Body of pancreas (tissue), 4 donors: ENCODE measurements at regions not wholly inside any gene's neighbourhood (a gene's known extent, or its start where the extent isn't known, plus 50 kb on each side); places are given as distances from the start of the nearest gene placed in this dataset.

ENCODE experiments used
- ATAC-seq: fragments of 150-250 bp; one replicate; pipeline ENCODE4 v1.9.1; 2016
- DNase-seq, 4 donors: peaks; one replicate each; pipeline ENCODE4 v3.0.0-alpha.2; 2019
- H3K27ac ChIP-seq, 4 donors: fragments of 200-600 bp; sonication (generic); 1 replicate in 3 of 4; 2 replicates in 1 of 4; pipeline versions ENCODE4 v1.5.1 to v1.6.1; 2016 to 2019; ENCODE audit warnings: mild to moderate bottlenecking in 1 of 4, mixed read lengths in 1 of 4, moderate library complexity in 1 of 4
- H3K27me3 ChIP-seq, 2 donors: fragments of 200-600 bp; sonication (generic); one replicate each; pipeline ENCODE4 v1.6.0; 2016; ENCODE audit warnings: mild to moderate bottlenecking in 1 of 2
- H3K36me3 ChIP-seq, 2 donors: fragments of 200-600 bp; sonication (generic); replicated peaks in 1 of 2; 2 replicates each; pipeline ENCODE4 v1.5.1; 2016; ENCODE audit warnings: low read depth in 2 of 2; ENCODE audit not compliant: insufficient read depth in 1 of 2
- H3K4me1 ChIP-seq: fragments of 200-600 bp; sonication (generic); one replicate; pipeline ENCODE4 v1.6.0; 2016
- H3K4me3 ChIP-seq, 2 donors: fragments of 200-600 bp; sonication (generic); 1 replicate in 1 of 2; 2 replicates in 1 of 2; pipeline ENCODE4 v1.5.1; 2016 to 2019
- H3K9me3 ChIP-seq, 3 donors: fragments of 200-600 bp; sonication (generic); 1 replicate in 2 of 3; 2 replicates in 1 of 3; pipeline ENCODE4 v1.5.1; 2016
- POLR2A ChIP-seq, 3 donors: fragments of 450-650 bp; IDR thresholded peaks; one replicate each; pipeline ENCODE4 v1.6.1; 2016; ENCODE audit warnings: antibody characterized with exemption in 3 of 3, mild to moderate bottlenecking in 2 of 3
- WGBS, 2 donors: methylation state at CpG; one replicate each; pipeline ENCODE4 v1.1.5; 2017; 5-methylcytosine and 5-hydroxymethylcytosine counted together
- intact Hi-C: fragments of 100-400 bp; cut with DNase I; formaldehyde crosslinking; loops from one replicate; pipeline ENCODE4 v1.15.1; 2023
- TF ChIP-seq, protein P1 (sequence below), 7 experiments: fragments of 450-650 bp in 4 of 7; fragments of 200-600 bp in 3 of 7; sonication (generic) in 3 of 7; IDR thresholded peaks; one replicate each; pipeline ENCODE4 v1.5.1; 2016 to 2019; ENCODE audit warnings: antibody characterized with exemption in 7 of 7

DNA sequence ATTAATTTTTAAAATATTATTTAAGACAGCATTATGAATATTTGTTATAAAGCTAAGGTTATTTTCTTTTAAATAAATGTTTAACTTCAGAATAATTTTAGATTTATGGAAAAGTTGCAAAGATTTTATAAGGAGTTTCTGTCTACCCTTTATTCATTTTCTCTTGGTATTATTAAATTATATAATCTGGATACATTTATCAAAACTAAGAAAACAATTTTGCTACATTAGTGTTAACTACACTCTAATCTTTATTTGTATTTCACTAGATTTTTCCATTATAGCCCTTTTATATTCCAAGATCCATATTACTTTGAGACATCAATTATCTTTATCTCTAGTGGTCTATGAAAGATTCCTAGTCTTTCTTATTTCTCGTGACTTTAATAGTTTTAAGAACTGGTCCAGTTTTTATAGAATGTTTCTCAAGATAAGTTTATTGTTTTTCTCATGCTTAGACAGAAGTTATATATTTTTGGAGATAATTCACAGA, 1243.7 kb upstream of the PCDH9 start:
- WGBS, 2 donors = 70 to 81% methylated on average over 1 of the region's 1 CpG
- no peak overlapping the region for H3K4me3 ChIP-seq
- no peaks in the 10 kb centered on the region for H3K4me1 ChIP-seq
- no peak overlapping the region for H3K27ac ChIP-seq
- no peaks in the 10 kb centered on the region for H3K36me3 ChIP-seq
- ATAC-seq (no peak), DNase-seq (no peak)
- TF ChIP-seq, protein P1, sequence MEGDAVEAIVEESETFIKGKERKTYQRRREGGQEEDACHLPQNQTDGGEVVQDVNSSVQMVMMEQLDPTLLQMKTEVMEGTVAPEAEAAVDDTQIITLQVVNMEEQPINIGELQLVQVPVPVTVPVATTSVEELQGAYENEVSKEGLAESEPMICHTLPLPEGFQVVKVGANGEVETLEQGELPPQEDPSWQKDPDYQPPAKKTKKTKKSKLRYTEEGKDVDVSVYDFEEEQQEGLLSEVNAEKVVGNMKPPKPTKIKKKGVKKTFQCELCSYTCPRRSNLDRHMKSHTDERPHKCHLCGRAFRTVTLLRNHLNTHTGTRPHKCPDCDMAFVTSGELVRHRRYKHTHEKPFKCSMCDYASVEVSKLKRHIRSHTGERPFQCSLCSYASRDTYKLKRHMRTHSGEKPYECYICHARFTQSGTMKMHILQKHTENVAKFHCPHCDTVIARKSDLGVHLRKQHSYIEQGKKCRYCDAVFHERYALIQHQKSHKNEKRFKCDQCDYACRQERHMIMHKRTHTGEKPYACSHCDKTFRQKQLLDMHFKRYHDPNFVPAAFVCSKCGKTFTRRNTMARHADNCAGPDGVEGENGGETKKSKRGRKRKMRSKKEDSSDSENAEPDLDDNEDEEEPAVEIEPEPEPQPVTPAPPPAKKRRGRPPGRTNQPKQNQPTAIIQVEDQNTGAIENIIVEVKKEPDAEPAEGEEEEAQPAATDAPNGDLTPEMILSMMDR (IDR thresholded peaks at IDR 0.05) = no peak
- no peak for TF ChIP-seq POLR2A (IDR thresholded peaks at IDR 0.05)
- no peaks in the 10 kb centered on the region for H3K9me3 ChIP-seq
- intact Hi-C loops = no loop called here
- no peaks in the 10 kb centered on the region for H3K27me3 ChIP-seq

DNA sequence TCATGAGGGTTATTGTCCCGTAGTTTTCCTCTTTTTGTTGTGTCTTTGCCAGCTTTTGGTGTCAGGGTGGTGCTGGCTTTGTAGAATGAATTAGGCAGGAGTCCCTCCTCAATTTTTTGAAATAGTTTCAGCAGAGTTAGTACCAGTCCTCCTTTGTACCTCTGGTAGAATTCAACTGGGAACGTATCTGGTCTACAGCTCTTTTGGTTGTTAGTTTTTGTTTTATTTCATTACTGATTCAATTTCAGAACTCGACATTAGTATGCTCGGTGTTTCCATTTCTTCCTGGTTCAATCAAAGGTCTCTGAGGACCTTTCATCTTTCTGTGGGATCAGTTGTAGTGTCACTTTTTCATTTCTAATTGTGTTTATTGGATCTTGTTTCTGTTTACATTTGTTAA, 1237.0 kb upstream of the PCDH9 start:
- Histone ChIP-seq H3K4me1 (no peaks in the 10 kb centered on the region), H3K27ac (no peak overlapping the region), H3K4me3 (no peak overlapping the region), H3K27me3 (no peaks in the 10 kb centered on the region), H3K9me3 (no peaks in the 10 kb centered on the region), H3K36me3 (no peaks in the 10 kb centered on the region)
- no peak for DNase-seq
- no peak for TF ChIP-seq POLR2A (IDR thresholded peaks at IDR 0.05)
- TF ChIP-seq, protein P1 (IDR thresholded peaks at IDR 0.05) = no peak
- WGBS, 2 donors = 56 to 73% methylated on average over 4 of the region's 4 CpGs
- intact Hi-C loops = no loop called here
- no peak for ATAC-seq

DNA sequence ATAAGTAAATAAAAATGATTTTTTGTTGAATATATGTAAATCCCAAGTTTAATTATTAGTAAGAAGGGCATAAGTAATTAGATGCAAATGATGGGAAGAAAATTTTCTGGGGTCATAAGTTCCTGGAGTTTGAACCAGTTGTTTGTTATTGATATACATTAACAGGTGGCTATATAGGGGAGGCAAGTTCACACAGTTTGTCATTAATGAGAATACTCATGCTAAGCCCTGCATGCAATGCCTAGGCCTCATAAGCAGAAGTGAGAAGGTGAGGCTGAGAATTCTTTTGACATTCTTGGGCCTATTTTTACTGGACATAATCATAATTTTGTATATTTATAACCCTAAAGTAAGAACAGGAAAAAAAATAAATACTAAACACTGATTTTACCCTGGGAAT, 1210.7 kb upstream of the PCDH9 start:
- Histone ChIP-seq H3K4me1 (no peaks in the 10 kb centered on the region), H3K4me3 (no peak overlapping the region), H3K36me3 (no peaks in the 10 kb centered on the region), H3K27me3 (no peaks in the 10 kb centered on the region), H3K9me3 (no peaks in the 10 kb centered on the region), H3K27ac (no peak overlapping the region)
- intact Hi-C loops = no loop called here
- DNase-seq (no peak), ATAC-seq (no peak)
- TF ChIP-seq, protein P1 (IDR thresholded peaks at IDR 0.05) = no peak
- no peak for TF ChIP-seq POLR2A (IDR thresholded peaks at IDR 0.05)

DNA sequence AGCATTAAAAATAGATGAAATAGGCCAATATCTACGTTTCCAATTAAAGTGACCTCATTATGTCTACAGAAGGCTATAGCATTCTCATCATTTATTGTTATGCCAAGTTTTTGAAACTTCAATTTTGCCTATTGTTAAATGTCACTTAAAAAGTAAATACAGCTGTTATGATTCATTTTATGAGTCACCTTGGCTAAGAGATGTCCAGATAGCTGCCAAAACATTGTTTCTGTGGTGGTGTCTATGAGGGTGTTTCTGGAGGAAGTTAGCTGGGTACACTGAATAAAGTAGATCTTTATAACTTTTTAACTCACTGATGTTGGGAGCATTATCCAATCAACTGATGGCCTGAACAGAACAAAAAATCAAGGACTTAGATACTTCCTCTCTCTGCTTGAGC, 1209.7 kb upstream of the PCDH9 start:
- no peaks in the 10 kb centered on the region for H3K27me3 ChIP-seq
- intact Hi-C loops = no loop called here
- no peak overlapping the region for H3K4me3 ChIP-seq
- no peaks in the 10 kb centered on the region for H3K36me3 ChIP-seq
- DNase-seq (peak in 1 of 4 donors; percentile 16), ATAC-seq (peak; percentile 65)
- no peaks in the 10 kb centered on the region for H3K4me1 ChIP-seq
- no peak for TF ChIP-seq POLR2A (IDR thresholded peaks at IDR 0.05)
- TF ChIP-seq, protein P1 (IDR thresholded peaks at IDR 0.05) = no peak
- no peaks in the 10 kb centered on the region for H3K9me3 ChIP-seq
- no peak overlapping the region for H3K27ac ChIP-seq
- 28 to 35% methylated on average over 1 of the region's 1 CpG for WGBS, 2 donors

DNA sequence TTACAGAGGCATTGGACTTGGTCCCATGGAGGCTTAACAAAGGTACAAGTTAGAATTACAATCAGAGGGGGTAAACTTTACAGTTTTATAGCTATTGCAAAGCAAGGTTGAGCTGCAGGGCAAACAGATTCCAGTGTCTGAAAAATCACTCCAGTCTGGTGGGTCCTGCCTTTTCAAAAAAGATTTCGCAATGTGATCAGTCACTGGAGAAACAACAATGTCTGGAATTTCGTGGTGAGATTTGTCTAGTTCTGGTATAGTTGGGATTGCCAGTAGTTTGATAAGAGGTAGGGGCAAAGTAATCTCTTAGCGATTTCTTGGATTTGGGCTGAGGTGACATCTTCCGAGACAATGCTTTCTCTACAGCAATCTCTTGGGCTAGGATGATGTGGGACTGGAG, 1198.2 kb upstream of the PCDH9 start:
- intact Hi-C loops = no loop called here
- H3K36me3 ChIP-seq = no peaks in the 10 kb centered on the region
- H3K9me3 ChIP-seq = no peaks in the 10 kb centered on the region
- 78 to 79% methylated on average over 4 of the region's 4 CpGs for WGBS, 2 donors
- H3K27ac ChIP-seq = no peak overlapping the region
- no peak for TF ChIP-seq POLR2A (IDR thresholded peaks at IDR 0.05)
- TF ChIP-seq, protein P1 (IDR thresholded peaks at IDR 0.05) = no peak
- no peaks in the 10 kb centered on the region for H3K27me3 ChIP-seq
- no peak for DNase-seq
- no peak overlapping the region for H3K4me3 ChIP-seq
- no peak for ATAC-seq
- no peaks in the 10 kb centered on the region for H3K4me1 ChIP-seq
